Subcutaneous abdominal adipose tissue (tissue), 5 donors: ENCODE measurements at regions not wholly inside any gene's neighbourhood (a gene's known extent, or its start where the extent isn't known, plus 50 kb on each side); places are given as distances from the start of the nearest gene placed in this dataset.

Experiments
- H3K27ac ChIP-seq: one replicate; pipeline ENCODE4 v1.7.0; 2013; ENCODE audit warnings: low read depth, mild to moderate bottlenecking, inconsistent platforms, low read length, moderate library complexity
- H3K27me3 ChIP-seq, 5 donors: one replicate each; pipeline ENCODE4 v1.7.0; 2013; ENCODE audit warnings: low read length in 5 of 5, inconsistent platforms in 1 of 5; ENCODE audit not compliant: control insufficient read depth in 5 of 5, insufficient read depth in 4 of 5
- H3K36me3 ChIP-seq, 5 donors: one replicate each; pipeline ENCODE4 v1.7.0; 2013; ENCODE audit warnings: low read length in 5 of 5; ENCODE audit not compliant: control insufficient read depth in 5 of 5, insufficient read depth in 5 of 5
- H3K4me1 ChIP-seq, 5 donors: one replicate each; pipeline ENCODE4 v1.7.0; 2013; ENCODE audit warnings: low read length in 5 of 5, mild to moderate bottlenecking in 3 of 5, moderate library complexity in 1 of 5; ENCODE audit not compliant: control insufficient read depth in 5 of 5, insufficient read depth in 5 of 5
- H3K4me3 ChIP-seq, 5 donors: one replicate each; pipeline ENCODE4 v1.7.0; 2013; ENCODE audit warnings: low read length in 5 of 5, low read depth in 1 of 5
- H3K9ac ChIP-seq, 5 donors: one replicate each; pipeline ENCODE4 v1.7.0; 2013; ENCODE audit warnings: low read length in 5 of 5, mild to moderate bottlenecking in 4 of 5, moderate library complexity in 3 of 5
- H3K9me3 ChIP-seq, 5 donors: one replicate each; pipeline ENCODE4 v1.7.0; 2013; ENCODE audit warnings: low read length in 5 of 5; ENCODE audit not compliant: control insufficient read depth in 5 of 5
- donor health status: healthy.
- donor health status: healthy.
- donor health status: healthy.
- donor health status: healthy.
- donor health status: healthy.

DNA sequence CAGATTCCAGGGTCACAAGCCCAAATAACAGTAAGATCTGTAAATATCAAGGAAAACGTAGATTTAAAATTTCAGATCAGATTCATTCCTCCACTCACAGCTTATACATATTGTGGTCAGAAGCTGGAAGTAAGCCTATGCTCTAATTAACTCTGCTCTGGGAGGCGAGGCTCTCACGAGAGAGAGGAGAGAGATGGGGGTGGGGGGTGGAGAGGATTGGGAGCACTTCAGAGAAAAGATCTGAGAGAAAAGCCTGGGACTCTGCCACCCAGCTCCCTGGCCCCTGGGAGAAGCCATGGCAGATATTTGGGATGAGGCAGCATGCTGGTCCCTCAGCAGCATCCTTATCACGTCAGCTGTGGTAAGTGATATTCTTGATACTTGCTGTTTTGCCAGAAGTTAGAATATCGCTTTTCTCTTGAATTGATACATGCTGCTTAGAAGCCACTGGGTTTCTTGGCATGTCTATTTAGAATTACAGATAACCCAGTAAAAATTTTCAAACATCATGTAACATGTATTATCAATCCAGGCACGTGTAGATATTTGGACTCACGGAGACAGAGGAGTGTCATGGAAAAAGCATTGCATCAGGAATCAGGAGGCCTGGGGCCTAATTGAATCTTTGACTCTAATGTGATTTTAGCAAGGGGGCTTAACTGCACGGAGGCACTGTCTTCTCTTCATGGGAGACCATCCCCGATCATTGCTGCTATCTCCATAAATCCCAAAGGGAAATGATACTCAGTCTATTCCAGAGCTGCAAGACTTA lies 265.4 kb downstream of the HRH4 start:
- no peak overlapping the region for H3K9ac ChIP-seq
- peaks cover 1 to 11% (median 7%) of the 10 kb centered on the region in 5 donors for H3K4me1 ChIP-seq
- peaks cover 0 to 2% (median 0%) of the 10 kb centered on the region in 5 donors for H3K27me3 ChIP-seq
- no peaks in the 10 kb centered on the region for H3K36me3 ChIP-seq
- no peaks in the 10 kb centered on the region for H3K9me3 ChIP-seq
- H3K4me3 ChIP-seq: no peak overlapping the region
- H3K27ac ChIP-seq: no peak overlapping the region

DNA sequence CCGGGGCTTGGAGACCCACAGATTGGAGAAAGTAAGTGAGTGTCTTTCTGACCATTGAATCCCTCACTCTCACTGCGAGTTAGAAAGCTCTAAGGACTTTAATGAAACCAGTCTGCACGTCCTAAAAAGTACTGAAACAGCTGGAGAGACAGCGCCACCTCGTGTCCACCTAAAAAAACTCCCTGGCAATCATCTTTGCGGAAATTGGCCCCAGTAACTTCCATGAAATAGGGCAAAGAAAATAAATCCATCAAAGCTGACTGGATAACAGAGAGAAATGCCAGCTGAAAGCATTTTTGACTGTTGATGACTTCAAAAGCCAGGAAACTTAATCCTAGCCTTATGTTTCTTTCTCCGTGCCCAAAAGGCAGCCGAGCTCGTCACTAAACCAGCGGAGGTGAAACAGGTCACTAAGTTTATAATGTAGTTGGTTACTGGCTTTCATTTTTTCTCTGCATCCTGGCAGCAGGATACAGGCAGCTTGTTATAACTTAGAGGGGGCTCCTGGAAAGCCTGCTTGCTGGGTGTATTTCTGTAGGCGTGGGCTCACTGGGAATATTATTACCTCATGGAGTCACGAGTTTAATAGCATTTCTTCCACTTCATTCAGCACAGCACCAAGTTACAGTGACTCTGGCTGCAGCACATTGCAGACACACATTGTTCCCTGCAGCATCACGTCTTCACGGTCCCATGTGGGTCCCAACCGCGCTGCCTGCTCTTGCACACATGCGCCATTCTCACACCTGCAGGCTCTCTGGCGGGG lies 266.5 kb downstream of the HRH4 start:
- Histone ChIP-seq H3K27me3 (peaks cover 0 to 2% (median 0%) of the 10 kb centered on the region in 5 donors), H3K27ac (peak overlapping the region; percentile 16), H3K9me3 (no peaks in the 10 kb centered on the region), H3K4me1 (peaks cover 1 to 11% (median 7%) of the 10 kb centered on the region in 5 donors), H3K36me3 (no peaks in the 10 kb centered on the region), H3K4me3 (peak overlapping the region; percentile 25 to 63 (median 43)), H3K9ac (peak overlapping the region in 2 of 5 donors; percentile 19 to 55)

DNA sequence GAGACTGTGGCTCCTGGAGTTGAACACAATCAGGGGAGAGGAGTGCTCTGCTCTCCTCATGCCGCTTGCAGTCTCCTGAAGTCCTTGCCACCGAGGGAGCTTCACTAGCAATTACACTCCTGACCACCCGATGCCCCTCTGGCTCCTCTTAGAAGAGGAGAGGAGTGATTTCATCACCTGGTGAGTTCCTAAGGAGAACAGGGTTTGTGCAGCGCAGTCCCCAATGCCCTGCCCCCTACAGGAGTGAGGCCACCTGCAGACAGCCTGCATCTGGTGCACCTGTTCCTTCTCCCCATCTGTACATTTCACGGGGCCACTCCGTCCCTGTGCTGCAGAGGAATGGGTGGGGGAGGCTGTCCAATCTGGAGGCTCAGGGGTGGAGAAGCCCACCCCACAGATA lies 267.2 kb downstream of the HRH4 start:
- H3K27me3 ChIP-seq: peaks cover 0 to 2% (median 0%) of the 10 kb centered on the region in 5 donors
- no peaks in the 10 kb centered on the region for H3K36me3 ChIP-seq
- peaks cover 1 to 11% (median 7%) of the 10 kb centered on the region in 5 donors for H3K4me1 ChIP-seq
- H3K4me3 ChIP-seq: no peak overlapping the region
- H3K9ac ChIP-seq: no peak overlapping the region
- no peak overlapping the region for H3K27ac ChIP-seq
- H3K9me3 ChIP-seq: no peaks in the 10 kb centered on the region

DNA sequence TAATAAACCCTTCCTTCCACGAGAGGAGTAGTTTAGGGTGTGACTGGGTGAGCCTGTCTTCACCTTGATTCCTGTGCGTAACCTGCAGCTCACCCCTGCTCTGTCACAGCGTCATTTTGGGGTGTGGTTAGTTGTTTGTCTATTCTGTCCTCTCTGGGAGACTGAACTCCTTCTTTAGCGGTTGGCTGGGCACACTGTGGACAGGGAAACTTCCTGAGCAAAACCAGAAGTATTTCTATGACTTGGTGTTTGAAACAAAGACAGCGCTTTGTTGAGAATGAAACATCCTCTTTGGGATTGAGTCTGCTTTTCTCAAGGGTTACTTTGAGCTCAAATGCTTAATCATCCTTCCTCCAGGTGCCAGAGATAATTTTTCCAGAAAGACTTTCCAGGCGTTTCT lies 270.7 kb downstream of the HRH4 start:
- no peak overlapping the region for H3K9ac ChIP-seq
- H3K27ac ChIP-seq: no peak overlapping the region
- H3K4me1 ChIP-seq: peaks cover 4 to 25% (median 19%) of the 10 kb centered on the region in 5 donors
- H3K36me3 ChIP-seq: no peaks in the 10 kb centered on the region
- no peak overlapping the region for H3K4me3 ChIP-seq
- no peaks in the 10 kb centered on the region for H3K9me3 ChIP-seq
- H3K27me3 ChIP-seq: no peaks in the 10 kb centered on the region

DNA sequence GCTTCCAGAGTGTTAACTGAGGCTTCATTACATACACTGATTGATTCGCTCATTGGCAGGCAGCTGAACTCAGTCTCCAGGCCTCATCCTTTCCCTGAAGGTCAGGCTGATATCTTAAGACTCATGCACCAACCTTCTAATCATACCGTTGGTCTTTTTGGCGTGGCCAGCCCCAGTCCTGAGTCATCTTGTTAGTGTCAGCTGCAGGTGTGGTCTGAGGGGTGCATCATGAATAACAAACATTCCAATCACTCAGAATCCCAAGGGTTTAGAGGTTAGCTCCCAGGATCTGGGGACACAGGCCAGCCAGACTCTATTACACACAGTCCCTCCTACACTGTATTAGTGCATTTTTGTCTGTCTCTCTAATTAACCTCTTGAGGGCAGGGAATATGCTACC lies 271.5 kb downstream of the HRH4 start:
- Histone ChIP-seq H3K9me3 (no peaks in the 10 kb centered on the region), H3K27ac (no peak overlapping the region), H3K4me1 (peaks cover 6 to 29% (median 22%) of the 10 kb centered on the region in 5 donors), H3K36me3 (no peaks in the 10 kb centered on the region), H3K9ac (no peak overlapping the region), H3K27me3 (no peaks in the 10 kb centered on the region), H3K4me3 (no peak overlapping the region)

DNA sequence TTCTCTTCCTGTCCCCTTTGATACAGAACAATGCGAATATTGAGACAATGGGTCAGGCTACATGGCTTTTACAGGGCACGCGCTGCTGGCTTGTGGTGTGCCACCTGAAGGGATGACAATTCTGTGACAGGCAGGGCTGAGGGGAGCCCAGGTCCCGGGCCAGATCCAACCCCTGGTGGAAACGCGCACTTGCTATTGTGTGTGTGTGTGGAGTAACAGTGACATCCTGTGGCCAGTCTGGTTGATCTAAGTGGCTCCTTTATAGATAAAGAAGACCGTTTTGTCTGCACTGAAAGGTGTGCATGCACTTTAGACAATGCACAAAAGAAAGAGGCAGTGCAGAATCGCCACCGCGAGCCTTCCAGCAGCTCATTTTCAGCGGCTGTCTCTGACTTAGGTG lies 273.6 kb downstream of the HRH4 start:
- H3K27me3 ChIP-seq: no peaks in the 10 kb centered on the region
- no peaks in the 10 kb centered on the region for H3K36me3 ChIP-seq
- H3K4me1 ChIP-seq: peaks cover 7 to 27% (median 23%) of the 10 kb centered on the region in 5 donors
- H3K27ac ChIP-seq: no peak overlapping the region
- H3K9me3 ChIP-seq: no peaks in the 10 kb centered on the region
- no peak overlapping the region for H3K4me3 ChIP-seq
- H3K9ac ChIP-seq: no peak overlapping the region

DNA sequence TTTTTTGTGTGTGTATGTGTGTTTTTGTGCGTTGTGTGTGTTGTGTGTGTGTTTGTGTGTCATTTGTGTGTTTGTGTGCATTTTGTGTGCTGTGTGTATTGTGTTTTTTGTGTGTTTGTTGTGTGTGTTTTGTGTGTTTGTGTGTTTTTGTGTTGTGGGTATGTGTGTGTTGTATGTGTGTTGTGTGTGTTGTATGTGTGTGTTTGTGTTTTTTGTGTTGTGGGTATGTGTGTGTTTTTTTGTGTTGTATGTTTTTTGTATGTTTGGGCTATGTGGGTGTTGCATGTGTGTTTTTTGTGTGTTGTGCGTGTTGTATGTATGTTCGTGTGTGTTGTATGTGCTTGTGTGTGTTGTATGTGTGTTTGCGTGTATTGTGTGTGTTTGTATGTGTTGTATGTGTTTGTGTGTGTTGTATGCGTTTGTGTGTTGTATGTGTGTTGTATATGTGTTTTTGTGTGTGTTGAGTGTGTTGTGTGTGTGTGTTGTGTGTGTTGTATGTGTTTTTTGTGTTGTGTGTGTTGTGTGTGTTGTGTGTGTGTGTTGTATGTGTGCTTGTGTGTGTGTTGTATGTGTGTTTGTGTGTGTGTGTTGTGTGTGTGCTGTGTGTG lies 275.3 kb downstream of the HRH4 start:
- Histone ChIP-seq H3K9me3 (no peaks in the 10 kb centered on the region), H3K4me3 (no peak overlapping the region), H3K9ac (no peak overlapping the region), H3K4me1 (peaks cover 7 to 27% (median 23%) of the 10 kb centered on the region in 5 donors), H3K27me3 (no peaks in the 10 kb centered on the region), H3K36me3 (no peaks in the 10 kb centered on the region), H3K27ac (peak overlapping the region; percentile 38)

DNA sequence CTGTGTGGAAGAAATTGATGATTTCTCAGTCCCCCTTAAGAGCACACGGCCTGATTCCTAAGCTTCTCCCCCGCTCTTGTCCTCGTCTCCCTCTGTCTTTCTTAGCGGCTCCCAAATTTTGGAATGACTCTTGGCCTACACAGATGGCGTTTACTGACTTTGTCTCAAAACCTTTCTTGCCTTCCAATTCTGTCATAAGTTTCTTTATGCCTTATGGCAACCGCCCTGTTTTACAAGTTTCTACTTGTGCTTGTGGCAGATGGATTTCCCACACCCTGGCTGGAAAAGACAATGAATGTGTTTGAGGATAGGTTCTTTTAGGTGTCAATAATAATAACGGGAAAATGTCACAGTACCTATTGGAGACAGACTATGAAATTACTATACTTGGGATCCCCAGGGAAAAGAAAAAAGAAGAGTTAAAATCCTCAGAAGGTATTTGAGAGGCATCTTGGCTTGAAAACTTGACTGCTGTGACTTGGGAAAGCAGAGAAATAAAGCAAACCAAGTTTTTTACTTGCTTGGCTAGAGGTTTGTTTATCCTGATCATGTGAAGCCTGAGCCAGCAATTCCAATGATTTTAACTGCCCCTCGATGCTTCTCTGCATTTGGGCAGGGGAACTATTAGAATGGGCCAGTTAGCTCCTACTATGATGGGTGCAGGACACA lies 276.4 kb downstream of the HRH4 start:
- H3K36me3 ChIP-seq: no peaks in the 10 kb centered on the region
- peaks cover 7 to 27% (median 23%) of the 10 kb centered on the region in 5 donors for H3K4me1 ChIP-seq
- H3K4me3 ChIP-seq: no peak overlapping the region
- H3K9me3 ChIP-seq: no peaks in the 10 kb centered on the region
- H3K9ac ChIP-seq: no peak overlapping the region
- H3K27ac ChIP-seq: peak overlapping the region; percentile 38
- no peaks in the 10 kb centered on the region for H3K27me3 ChIP-seq

DNA sequence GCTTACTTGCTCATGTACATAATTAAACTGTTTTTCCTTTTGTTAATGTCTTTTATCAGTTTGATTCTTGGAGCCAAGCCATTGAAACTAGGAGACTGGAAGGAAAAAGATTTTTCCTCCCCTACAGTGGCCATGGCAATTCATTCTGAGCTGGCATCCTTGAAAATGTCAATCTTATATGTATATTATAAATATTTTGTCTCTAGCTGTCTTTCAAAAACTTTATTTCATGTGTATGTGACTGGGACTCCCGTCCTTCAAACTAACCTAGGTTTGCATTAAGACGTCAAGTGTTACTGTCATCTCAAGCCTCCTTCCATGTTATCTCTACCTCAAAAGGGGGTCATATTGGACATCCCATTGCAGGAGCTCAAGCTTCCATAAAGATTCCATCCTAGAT lies 280.4 kb downstream of the HRH4 start:
- Histone ChIP-seq H3K4me1 (peaks cover 7 to 27% (median 16%) of the 10 kb centered on the region in 5 donors), H3K27me3 (no peaks in the 10 kb centered on the region), H3K4me3 (no peak overlapping the region), H3K9ac (no peak overlapping the region), H3K9me3 (no peaks in the 10 kb centered on the region), H3K36me3 (no peaks in the 10 kb centered on the region), H3K27ac (no peak overlapping the region)
